ENCODE measurements at regions not wholly inside any gene's neighbourhood (a gene's known extent, or its start where the extent isn't known, plus 50 kb on each side); places are given as distances from the start of the nearest gene placed in this dataset.
A peak's percentile ranks its signal among the peaks of the same experiment; 100 is the strongest.
"Not testable (repeated sequence)": the region's sequence is repeated elsewhere in the genome, so short reads cannot be mapped to it uniquely, and the experiment has no call there.

- Histone ChIP-seq H3K9ac (ENCODE audit: low read depth, low read length, poor library complexity, severe bottlenecking) (peak overlapping the region; percentile 65), H3K4me2 (ENCODE audit: low read depth, low read length, poor library complexity, severe bottlenecking) (peak overlapping the region; percentile 85), H3K36me3 (ENCODE audit: insufficient read depth, low read length) (no peaks in the 10 kb centered on the region), H3K27me3 (ENCODE audit: insufficient read depth, low read length, poor library complexity, severe bottlenecking) (no peaks in the 10 kb centered on the region), H3K9me2 (replicated peaks; ENCODE audit: low read depth, low read length) (no peaks in the 10 kb centered on the region), H3F3A (ENCODE audit: low read depth) (no peaks in the 10 kb centered on the region), H3K4me1 (ENCODE audit: insufficient read depth, low read length, poor library complexity, severe bottlenecking) (peaks cover 28% of the 10 kb centered on the region), H3K79me2 (ENCODE audit: insufficient read depth, low read length) (0 out of 2 replicates have a peak, but pooled peaks cover 4% of the 10 kb centered on the region), H3K9me3 (ENCODE audit: insufficient read depth, low read depth, low read length) (no peaks in the 10 kb centered on the region), H3K4me3 (ENCODE audit: low read length, poor library complexity, severe bottlenecking) (peak overlapping the region; percentile 74), H4K20me1 (ENCODE audit: insufficient read depth, low read length, poor library complexity, severe bottlenecking) (no peaks in the 10 kb centered on the region), H2AFZ (ENCODE audit: low read length) (peak overlapping the region; percentile 90)
- peak; percentile 95 for TF ChIP-seq CTCF (conservative IDR thresholded peaks at IDR 0.05; ENCODE audit: low read length)
- no peak for TF ChIP-seq EZH2phosphoT487 (IDR thresholded peaks at IDR 0.05; ENCODE audit: borderline replicate concordance)
Observed at GRCh38 chr14:21852061-21852664, 178.5 kb upstream of the OR4E1 start.

- Histone ChIP-seq H3K4me3 (ENCODE audit: low read length, poor library complexity, severe bottlenecking) (peak overlapping the region; percentile 45), H2AFZ (ENCODE audit: low read length) (peak overlapping the region; percentile 91), H3K4me2 (ENCODE audit: low read depth, low read length, poor library complexity, severe bottlenecking) (peak overlapping the region; percentile 52)
- H4K20me1 ChIP-seq (ENCODE audit: insufficient read depth, low read length, poor library complexity, severe bottlenecking); H3F3A ChIP-seq (ENCODE audit: low read depth); H3K36me3 ChIP-seq (ENCODE audit: insufficient read depth, low read length); H3K9me3 ChIP-seq (ENCODE audit: insufficient read depth, low read depth, low read length); H3K9me2 ChIP-seq (replicated peaks; ENCODE audit: low read depth, low read length); H3K27me3 ChIP-seq (ENCODE audit: insufficient read depth, low read length, poor library complexity, severe bottlenecking); H3K79me2 ChIP-seq (ENCODE audit: insufficient read depth, low read length); H3K9ac ChIP-seq (ENCODE audit: low read depth, low read length, poor library complexity, severe bottlenecking); H3K4me1 ChIP-seq (ENCODE audit: insufficient read depth, low read length, poor library complexity, severe bottlenecking): not testable (repeated sequence)
Observed at GRCh38 chr14:21846902-21847301, 173.3 kb upstream of the OR4E1 start.

- H3K79me2 ChIP-seq (ENCODE audit: insufficient read depth, low read length), result no peaks in the 10 kb centered on the region
- no peaks in the 10 kb centered on the region for H4K20me1 ChIP-seq (ENCODE audit: insufficient read depth, low read length, poor library complexity, severe bottlenecking)
- H2AFZ ChIP-seq (ENCODE audit: low read length), result peak overlapping the region; percentile 91
- TF ChIP-seq EZH2phosphoT487 (IDR thresholded peaks at IDR 0.05; ENCODE audit: borderline replicate concordance) (no peak), CTCF (conservative IDR thresholded peaks at IDR 0.05; ENCODE audit: low read length) (peak; percentile 84)
- H3F3A ChIP-seq (ENCODE audit: low read depth), result no peaks in the 10 kb centered on the region
- peak overlapping the region; percentile 45 for H3K4me3 ChIP-seq (ENCODE audit: low read length, poor library complexity, severe bottlenecking)
- peaks cover 4% of the 10 kb centered on the region for H3K27me3 ChIP-seq (ENCODE audit: insufficient read depth, low read length, poor library complexity, severe bottlenecking)
- no peaks in the 10 kb centered on the region for H3K36me3 ChIP-seq (ENCODE audit: insufficient read depth, low read length)
- H3K4me1 ChIP-seq (ENCODE audit: insufficient read depth, low read length, poor library complexity, severe bottlenecking), result no peaks in the 10 kb centered on the region
- H3K9me2 ChIP-seq (replicated peaks; ENCODE audit: low read depth, low read length), result no peaks in the 10 kb centered on the region
- H3K4me2 ChIP-seq (ENCODE audit: low read depth, low read length, poor library complexity, severe bottlenecking), result peak overlapping the region; percentile 52
- H3K9ac ChIP-seq (ENCODE audit: low read depth, low read length, poor library complexity, severe bottlenecking), result no peak overlapping the region
- H3K9me3 ChIP-seq (ENCODE audit: insufficient read depth, low read depth, low read length), result no peaks in the 10 kb centered on the region
Observed at GRCh38 chr14:21846227-21846885, 172.7 kb upstream of the OR4E1 start.

All from Loucy (cell line).